ENCODE measurements at regions not wholly inside any gene's neighbourhood (a gene's known extent, or its start where the extent isn't known, plus 50 kb on each side); places are given as distances from the start of the nearest gene placed in this dataset.
"Not testable (repeated sequence)": the region's sequence is repeated elsewhere in the genome, so short reads cannot be mapped to it uniquely, and the experiment has no call there.

- POLR2A ChIA-PET = no interaction called here
- CTCF ChIA-PET = interaction anchor here (1.0 kb wide), 1 partner anchor 12 kb away, joined by 3 read pairs; no protein-coding TSS in a partner anchor
- TF ChIP-seq CTCF (IDR thresholded peaks at IDR 0.05; ENCODE audit: insufficient read depth, low read length, missing control alignments) = peak; percentile 34
- DNase-seq (ENCODE audit: low read depth, low spot score) = no peak
- no peak overlapping the region for H3K4me3 ChIP-seq (ENCODE audit: low read depth, low read length)
Measured at GRCh38 chr4:94127707-94128328, 79.8 kb upstream of the SMARCAD1 start.

- no peak overlapping the region for H3K4me3 ChIP-seq (ENCODE audit: low read depth, low read length)
- POLR2A ChIA-PET = no interaction called here
- CTCF ChIA-PET = no interaction called here
- DNase-seq (ENCODE audit: low read depth, low spot score) = no peak
- TF ChIP-seq CTCF (IDR thresholded peaks at IDR 0.05; ENCODE audit: insufficient read depth, low read length, missing control alignments) = no peak
Measured at GRCh38 chr4:94131212-94131611, 76.5 kb upstream of the SMARCAD1 start.

GRCh38 chr4:94135701-94136100 lies 72.0 kb upstream of the SMARCAD1 start:
- no peak for TF ChIP-seq CTCF (IDR thresholded peaks at IDR 0.05; ENCODE audit: insufficient read depth, low read length, missing control alignments)
- CTCF ChIA-PET = no interaction called here
- POLR2A ChIA-PET = no interaction called here
- DNase-seq (ENCODE audit: low read depth, low spot score) = no peak
- no peak overlapping the region for H3K4me3 ChIP-seq (ENCODE audit: low read depth, low read length)

GRCh38 chr4:94139931-94140612 lies 67.6 kb upstream of the SMARCAD1 start:
- no peak for TF ChIP-seq CTCF (IDR thresholded peaks at IDR 0.05; ENCODE audit: insufficient read depth, low read length, missing control alignments)
- POLR2A ChIA-PET = no interaction called here
- CTCF ChIA-PET = interaction anchor here (1.1 kb wide), 1 partner anchor 12 kb away, joined by 3 read pairs; no protein-coding TSS in a partner anchor
- H3K4me3 ChIP-seq (ENCODE audit: low read depth, low read length) = no peak overlapping the region
- DNase-seq (ENCODE audit: low read depth, low spot score) = no peak

GRCh38 chr4:94141001-94141400 lies 66.7 kb upstream of the SMARCAD1 start:
- no peak overlapping the region for H3K4me3 ChIP-seq (ENCODE audit: low read depth, low read length)
- POLR2A ChIA-PET = no interaction called here
- no peak for DNase-seq (ENCODE audit: low read depth, low spot score)
- TF ChIP-seq CTCF (IDR thresholded peaks at IDR 0.05; ENCODE audit: insufficient read depth, low read length, missing control alignments) = no peak
- CTCF ChIA-PET = no interaction called here

GRCh38 chr4:94148052-94148451 lies 59.6 kb upstream of the SMARCAD1 start:
- DNase-seq (ENCODE audit: low read depth, low spot score); H3K4me3 ChIP-seq (ENCODE audit: low read depth, low read length); POLR2A ChIA-PET; CTCF ChIA-PET: not testable (repeated sequence)

- CTCF ChIA-PET = no interaction called here
Measured at GRCh38 chr4:94152466-94152865, 55.2 kb upstream of the SMARCAD1 start.

GRCh38 chr4:94155404-94155803 lies 52.3 kb upstream of the SMARCAD1 start:
- POLR2A ChIA-PET; DNase-seq (ENCODE audit: low read depth, low spot score); H3K4me3 ChIP-seq (ENCODE audit: low read depth, low read length); CTCF ChIA-PET: not testable (repeated sequence)

More at GRCh38 chr4:94152466-94152865, 55.2 kb upstream of the SMARCAD1 start:
- no peak overlapping the region for H3K4me3 ChIP-seq (ENCODE audit: low read depth, low read length)
- DNase-seq (ENCODE audit: low read depth, low spot score) = no peak
- no peak for TF ChIP-seq CTCF (IDR thresholded peaks at IDR 0.05; ENCODE audit: insufficient read depth, low read length, missing control alignments)
- POLR2A ChIA-PET = no interaction called here
